H1 (cell line): ENCODE measurements at regions not wholly inside any gene's neighbourhood (a gene's known extent, or its start where the extent isn't known, plus 50 kb on each side); places are given as distances from the start of the nearest gene placed in this dataset.

ENCODE experiments used
- CTCF ChIA-PET: fragments of 300-600 bp; sonication (Branson Sonifier 250); formaldehyde crosslinking; loops from one replicate; lab custom pipeline; 2021; ENCODE audit not compliant: partially characterized antibody; lab: Charles Lee
- POLR2A ChIA-PET: fragments of 300-600 bp; sonication (Branson Sonifier 250); formaldehyde crosslinking; loops from one replicate; lab custom pipeline; 2021; ENCODE audit warnings: inconsistent platforms; ENCODE audit not compliant: partially characterized antibody; lab: Charles Lee
- DNase-seq, 2 experiments: peaks; one replicate each; pipeline versions ENCODE4 v3.0.0 to v3.0.0-alpha.2; 2010 to 2022; ENCODE audit warnings: low spot score in 2 of 2, low read depth in 1 of 2, mixed read lengths in 1 of 2
- FAIRE-seq: peaks from 2 replicates; lab custom pipeline; 2011; peaks lifted over from hg19 to GRCh38; lab: Jason Lieb, UNC
- H2AFZ ChIP-seq: 2 replicates; pipeline ENCODE4 v1.8.1; 2012; ENCODE audit warnings: low read length, inconsistent platforms
- H2AK5ac ChIP-seq: 2 replicates; pipeline ENCODE4 v1.6.1; 2013; ENCODE audit warnings: low read depth, low read length
- H2BK120ac ChIP-seq: replicated peaks from 2 replicates; pipeline ENCODE3; 2013; ENCODE audit warnings: low read depth, low read length, inconsistent platforms
- H2BK12ac ChIP-seq: 2 replicates; pipeline ENCODE4 v1.6.1; 2013; ENCODE audit warnings: low read depth, low read length
- H2BK15ac ChIP-seq: 2 replicates; pipeline ENCODE4 v1.6.1; 2013; ENCODE audit warnings: low read length
- H2BK20ac ChIP-seq: 2 replicates; pipeline ENCODE4 v1.6.1; 2013; ENCODE audit warnings: low read length
- H2BK5ac ChIP-seq: 2 replicates; pipeline ENCODE4 v1.6.1; 2013; ENCODE audit warnings: low read depth, low read length
- H3K14ac ChIP-seq: 2 replicates; pipeline ENCODE4 v1.6.1; 2013; ENCODE audit warnings: inconsistent platforms; ENCODE audit not compliant: insufficient read length
- H3K18ac ChIP-seq: 2 replicates; pipeline ENCODE4 v1.6.1; 2013; ENCODE audit warnings: low read length; ENCODE audit errors: extremely low read depth
- H3K23ac ChIP-seq: 2 replicates; pipeline ENCODE4 v1.6.1; 2013; ENCODE audit warnings: inconsistent platforms; ENCODE audit not compliant: insufficient read length
- H3K23me2 ChIP-seq: 2 replicates; pipeline ENCODE4 v1.6.1; 2013; ENCODE audit warnings: low read depth, low read length
- H3K27ac ChIP-seq: 2 replicates; pipeline ENCODE4 v1.6.1; 2011; ENCODE audit warnings: low read depth, low read length, inconsistent platforms
- H3K27me3 ChIP-seq, 4 experiments: replicated peaks in 1 of 4; 1 replicate in 1 of 4; 2 replicates in 3 of 4; pipeline versions ENCODE4 v1.6.1 to v1.8.1; 2011 to 2013; ENCODE audit warnings: low read length in 3 of 4, mild to moderate bottlenecking in 3 of 4, inconsistent platforms in 2 of 4, mixed read lengths in 2 of 4, moderate library complexity in 1 of 4; ENCODE audit not compliant: control insufficient read depth in 3 of 4, insufficient read depth in 3 of 4; ENCODE audit errors: extremely low read depth in 1 of 4
- H3K36me3 ChIP-seq, 4 experiments: 2 replicates each; pipeline versions ENCODE4 v1.6.1 to v1.8.1; 2011 to 2013; ENCODE audit warnings: mild to moderate bottlenecking in 4 of 4, low read length in 3 of 4, moderate library complexity in 2 of 4, control low read depth in 1 of 4, inconsistent platforms in 1 of 4; ENCODE audit not compliant: insufficient read depth in 4 of 4, control insufficient read depth in 2 of 4
- H3K4ac ChIP-seq: replicated peaks from 2 replicates; pipeline ENCODE3; 2013; ENCODE audit warnings: low read length, low read depth, mixed read lengths, inconsistent platforms; ENCODE audit not compliant: insufficient read length
- H3K4me1 ChIP-seq, 4 experiments: replicated peaks in 1 of 4; 1 replicate in 1 of 4; 2 replicates in 3 of 4; pipeline versions ENCODE4 v1.6.1 to v1.8.1; 2011 to 2013; ENCODE audit warnings: low read length in 3 of 4, inconsistent platforms in 2 of 4, mixed read lengths in 1 of 4; ENCODE audit not compliant: insufficient read depth in 4 of 4, control insufficient read depth in 3 of 4
- H3K4me2 ChIP-seq, 2 experiments: 2 replicates each; pipeline versions ENCODE4 v1.6.1 to v1.8.1; 2011 to 2013; ENCODE audit warnings: low read depth in 2 of 2, low read length in 2 of 2, control low read depth in 1 of 2, inconsistent platforms in 1 of 2, mild to moderate bottlenecking in 1 of 2; ENCODE audit not compliant: insufficient read depth in 1 of 2
- H3K4me3 ChIP-seq, 4 experiments: fragments of 200-600, 300-600 bp in 1 of 4; sonication (generic), shearing (Covaris generic), sonication (Bioruptor Twin) in 1 of 4; 2 replicates each; pipeline versions ENCODE4 v1.5.1 to v1.8.1; 2011 to 2016; ENCODE audit warnings: low read length in 4 of 4, low read depth in 3 of 4, control low read depth in 2 of 4, inconsistent platforms in 2 of 4, mild to moderate bottlenecking in 2 of 4, mixed read lengths in 1 of 4, moderate library complexity in 1 of 4; ENCODE audit not compliant: insufficient read depth in 2 of 4; ENCODE audit errors: extremely low read depth in 1 of 4
- H3K56ac ChIP-seq: replicated peaks from 2 replicates; pipeline ENCODE3; 2013; ENCODE audit warnings: low read depth, mild to moderate bottlenecking, mixed read lengths, low read length, inconsistent platforms; ENCODE audit not compliant: insufficient read length
- H3K79me1 ChIP-seq: 2 replicates; pipeline ENCODE4 v1.6.1; 2013; ENCODE audit warnings: low read depth, low read length, control low read depth
- H3K79me2 ChIP-seq, 2 experiments: 2 replicates each; pipeline versions ENCODE4 v1.6.1 to v1.8.1; 2012 to 2013; ENCODE audit warnings: low read length in 2 of 2, mild to moderate bottlenecking in 2 of 2, inconsistent platforms in 1 of 2; ENCODE audit not compliant: insufficient read depth in 2 of 2, control insufficient read depth in 1 of 2
- H3K9ac ChIP-seq, 4 experiments: replicated peaks in 1 of 4; 1 replicate in 1 of 4; 2 replicates in 3 of 4; pipeline versions ENCODE4 v1.6.1 to v1.8.1; 2011 to 2013; ENCODE audit warnings: low read depth in 3 of 4, low read length in 3 of 4, control low read depth in 2 of 4, mild to moderate bottlenecking in 2 of 4, moderate library complexity in 2 of 4, inconsistent platforms in 1 of 4; ENCODE audit errors: extremely low read depth in 1 of 4
- H3K9me3 ChIP-seq, 2 experiments: 2 replicates each; pipeline versions ENCODE4 v1.6.1 to v1.8.1; 2012 to 2013; ENCODE audit warnings: mild to moderate bottlenecking in 2 of 2, moderate library complexity in 2 of 2, control low read depth in 1 of 2, inconsistent platforms in 1 of 2, low read depth in 1 of 2, low read length in 1 of 2, mixed read lengths in 1 of 2; ENCODE audit not compliant: insufficient read depth in 2 of 2
- H4K20me1 ChIP-seq, 2 experiments: replicated peaks in 1 of 2; 2 replicates each; pipeline versions ENCODE3 to v1.8.1; 2011 to 2013; ENCODE audit warnings: inconsistent platforms in 2 of 2, low read length in 2 of 2, mild to moderate bottlenecking in 1 of 2; ENCODE audit not compliant: insufficient read depth in 2 of 2, control insufficient read depth in 1 of 2
- H4K5ac ChIP-seq: 2 replicates; pipeline ENCODE4 v1.6.1; 2013; ENCODE audit warnings: low read length, low read depth, mixed read lengths, inconsistent platforms; ENCODE audit not compliant: insufficient read length
- H4K8ac ChIP-seq: 2 replicates; pipeline ENCODE4 v1.8.0; 2013; ENCODE audit warnings: mild to moderate bottlenecking, moderate library complexity, low read length, inconsistent platforms; ENCODE audit not compliant: insufficient read depth; ENCODE audit errors: extremely low read depth
- H4K91ac ChIP-seq: replicated peaks from 2 replicates; pipeline ENCODE3; 2013; ENCODE audit warnings: low read length, mixed read lengths, inconsistent platforms; ENCODE audit not compliant: insufficient read length
- ATF3 ChIP-seq: IDR thresholded peaks from 2 replicates; pipeline ENCODE4 v1.6.1; 2011; ENCODE audit warnings: low read depth, mild to moderate bottlenecking, low read length; ENCODE audit not compliant: insufficient read depth
- CHD2 ChIP-seq: IDR thresholded peaks from 2 replicates; pipeline ENCODE4 v1.6.1; 2012; ENCODE audit warnings: low read length, improper control_type of control experiment
- CREB1 ChIP-seq: IDR thresholded peaks from 2 replicates; pipeline ENCODE4 v1.6.1; 2012; ENCODE audit warnings: inconsistent platforms
- E2F6 ChIP-seq: IDR thresholded peaks from 2 replicates; pipeline ENCODE4 v1.6.1; 2012; ENCODE audit warnings: inconsistent platforms
- EGR1 ChIP-seq: IDR thresholded peaks from 2 replicates; pipeline ENCODE4 v1.6.1; 2011; ENCODE audit warnings: low read depth, low read length, borderline replicate concordance
- HDAC6 ChIP-seq: IDR thresholded peaks from one replicate; pipeline ENCODE4 v1.7.1; 2012; ENCODE audit warnings: low read depth, mild to moderate bottlenecking, inconsistent platforms, low read length, moderate library complexity
- JUN ChIP-seq: IDR thresholded peaks from 2 replicates; pipeline ENCODE4 v1.6.1; 2011; ENCODE audit warnings: low read depth, mild to moderate bottlenecking, improper control_type of control experiment, low read length
- JUND ChIP-seq: IDR thresholded peaks from 2 replicates; pipeline ENCODE4 v1.6.1; 2011; ENCODE audit warnings: mild to moderate bottlenecking, improper control_type of control experiment, low read length
- KDM1A ChIP-seq: fragments of 200-600, 300-600 bp; sonication (generic); IDR thresholded peaks from 2 replicates; pipeline ENCODE4 v1.7.1; 2016; ENCODE audit warnings: mild to moderate bottlenecking, low read length, borderline replicate concordance
- MAX ChIP-seq: IDR thresholded peaks from 2 replicates; pipeline ENCODE4 v1.6.1; 2012; ENCODE audit warnings: inconsistent platforms
- PHF8 ChIP-seq: fragments of 200-600 bp; sonication (generic); conservative IDR thresholded peaks from 2 replicates; pipeline ENCODE4 v1.7.1; 2012; ENCODE audit warnings: low read depth, mild to moderate bottlenecking, inconsistent platforms, low read length, moderate library complexity
- RAD21 ChIP-seq, 2 experiments: IDR thresholded peaks in 1 of 2; conservative IDR thresholded peaks in 1 of 2; 2 replicates each; pipeline ENCODE4 v1.6.1; 2011; ENCODE audit warnings: low read depth in 2 of 2, low read length in 2 of 2, improper control_type of control experiment in 1 of 2, inconsistent platforms in 1 of 2, mild to moderate bottlenecking in 1 of 2, moderate library complexity in 1 of 2
- TBP ChIP-seq: IDR thresholded peaks from 2 replicates; pipeline ENCODE4 v1.6.1; 2011; ENCODE audit warnings: low read depth, low read length, improper control_type of control experiment
- TCF12 ChIP-seq: IDR thresholded peaks from 2 replicates; pipeline ENCODE4 v1.6.1; 2011; ENCODE audit warnings: low read depth, mild to moderate bottlenecking, low read length
- YY1 ChIP-seq: IDR thresholded peaks from 2 replicates; pipeline ENCODE4 v1.6.1; 2011; ENCODE audit warnings: low read depth, mild to moderate bottlenecking, low read length
- whole genome bisulfite sequencing, 2 experiments: shearing (Covaris generic) in 1 of 2; methylation state at CpG; one replicate each; pipeline versions ENCODE4 v1.1.6 to v1.1.7; 2013 to 2015; ENCODE audit warnings: low lambda C conversion rate in 2 of 2, mixed read lengths in 2 of 2, inconsistent platforms in 1 of 2, low coverage in 1 of 2, missing lambda C conversion rate in 1 of 2; ENCODE audit not compliant: insufficient replicate concordance in 2 of 2, insufficient coverage in 1 of 2, insufficient read length in 1 of 2; ENCODE audit errors: extremely low coverage in 1 of 2, missing lambda C conversion rate in 1 of 2; 5-methylcytosine and 5-hydroxymethylcytosine counted together

- no peak overlapping the region for H3K4me2 ChIP-seq
- no peak overlapping the region for H2AFZ ChIP-seq
- H2BK120ac ChIP-seq = no peak overlapping the region
- no peaks in the 10 kb centered on the region for H3K36me3 ChIP-seq
- WGBS, 2 experiments = 71% methylated on average over 1 of the region's 1 CpG; no CpG with 5 or more reads in 1 of the 2 experiments
- no peak overlapping the region for H3K18ac ChIP-seq
- DNase-seq (no peak), FAIRE-seq (no peak)
- no peak overlapping the region for H3K56ac ChIP-seq
- no peak overlapping the region for H4K8ac ChIP-seq
- H3K4ac ChIP-seq = no peak overlapping the region
- no peaks in the 10 kb centered on the region for H3K23me2 ChIP-seq
- H4K20me1 ChIP-seq = no peaks in the 10 kb centered on the region
- H3K14ac ChIP-seq = no peak overlapping the region
- H2BK5ac ChIP-seq = no peak overlapping the region
- no peak overlapping the region for H2BK20ac ChIP-seq
- H3K27me3 ChIP-seq = no peaks in the 10 kb centered on the region
- H3K9me3 ChIP-seq = no peaks in the 10 kb centered on the region
- no peak overlapping the region for H2BK12ac ChIP-seq
- H3K27ac ChIP-seq = no peak overlapping the region
- no peaks in the 10 kb centered on the region for H3K79me2 ChIP-seq
- no peak overlapping the region for H2BK15ac ChIP-seq
- H3K9ac ChIP-seq = no peak overlapping the region
- H2AK5ac ChIP-seq = no peak overlapping the region
- H3K79me1 ChIP-seq = no peaks in the 10 kb centered on the region
- ChIA-PET POLR2A (no interaction called here), CTCF (no interaction called here)
- no peak overlapping the region for H4K5ac ChIP-seq
- H3K4me3 ChIP-seq = no peak overlapping the region
- no peak for TF ChIP-seq EGR1
- no peak for TF ChIP-seq CHD2
- no peak for TF ChIP-seq PHF8
- no peak for TF ChIP-seq RAD21 (IDR thresholded peaks at IDR 0.05 in 1 of 2, conservative IDR thresholded peaks at IDR 0.05 in 1 of 2; ENCODE audit: low read depth in 2 of 2, low read length in 2 of 2)
- TF ChIP-seq TCF12 = no peak
- no peak for TF ChIP-seq ATF3
- TF ChIP-seq JUN = no peak
- TF ChIP-seq HDAC6 = no peak
- TF ChIP-seq JUND = no peak
- TF ChIP-seq CREB1 = no peak
- no peak for TF ChIP-seq KDM1A
- no peak for TF ChIP-seq YY1
- TF ChIP-seq TBP = no peak
- no peak for TF ChIP-seq MAX
- no peak for TF ChIP-seq E2F6
- no peaks in the 10 kb centered on the region for H3K4me1 ChIP-seq
- H3K23ac ChIP-seq = no peak overlapping the region
- no peak overlapping the region for H4K91ac ChIP-seq
Measured at GRCh38 chr18:77433076-77433475, 183.4 kb downstream of the GALR1 start.
